DOHH2 (cell line): ENCODE measurements at regions not wholly inside any gene's neighbourhood (a gene's known extent, or its start where the extent isn't known, plus 50 kb on each side); places are given as distances from the start of the nearest gene placed in this dataset.

Source experiments
- CTCF ChIP-seq: fragments of 200-600 bp; sonication (generic); IDR thresholded peaks from one replicate; pipeline ENCODE4 v1.5.1; 2014; ENCODE audit warnings: antibody characterized with exemption, mild to moderate bottlenecking, low read depth, low read length; ENCODE audit not compliant: poor library complexity, severe bottlenecking
- EZH2phosphoT487 ChIP-seq: fragments of 200-600 bp; sonication (generic); IDR thresholded peaks from 2 replicates; pipeline ENCODE4 v1.6.1; 2017; ENCODE audit warnings: borderline replicate concordance, mild to moderate bottlenecking, antibody characterized with exemption, low read length, moderate library complexity, mixed read lengths

- TF ChIP-seq CTCF (no peak), EZH2phosphoT487 (no peak)
These were observed 635.6 kb upstream of the ALCAM start for GRCh38 chr3:104731074-104731473.
